ENCODE measurements at regions not wholly inside any gene's neighbourhood (a gene's known extent, or its start where the extent isn't known, plus 50 kb on each side); places are given as distances from the start of the nearest gene placed in this dataset.
A peak's percentile ranks its signal among the peaks of the same experiment; 100 is the strongest.
"Not testable (repeated sequence)": the region's sequence is repeated elsewhere in the genome, so short reads cannot be mapped to it uniquely, and the experiment has no call there.

DNA sequence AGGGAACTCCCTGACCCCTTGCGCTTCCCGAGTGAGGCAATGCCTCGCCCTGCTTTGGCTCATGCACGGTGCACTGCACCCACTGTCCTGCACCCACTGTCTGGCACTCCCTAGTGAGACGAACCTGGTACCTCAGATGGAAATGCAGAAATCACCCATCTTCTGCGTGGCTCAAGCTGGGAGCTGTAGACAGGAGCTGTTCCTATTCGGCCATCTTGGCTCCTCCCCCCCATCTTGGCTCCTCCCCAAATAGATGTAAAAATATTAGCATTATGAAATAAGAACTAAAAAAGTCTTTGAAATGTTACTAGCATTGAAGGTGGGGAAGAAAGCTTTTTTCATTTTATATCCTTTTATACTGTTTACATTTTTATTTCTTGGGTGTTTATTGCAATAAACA lies 525.9 kb upstream of the PPP2R3A start:
- H3K27me3 Mint-ChIP-seq (ENCODE audit: low read depth in 3 of 3); H2AFZ ChIP-seq (ENCODE audit: insufficient read depth, low read depth, low read length, poor library complexity, severe bottlenecking); H4K20me1 ChIP-seq (ENCODE audit: insufficient read depth, low read length); DNase-seq; H3K79me2 ChIP-seq (ENCODE audit: insufficient read depth, low read length); H3K9ac ChIP-seq (ENCODE audit: insufficient read depth, low read length, poor library complexity, severe bottlenecking); H3K4me1 ChIP-seq (ENCODE audit: control insufficient read depth in 1 of 2, insufficient read depth in 2 of 2, low read length in 2 of 2); H3K4me3 ChIP-seq (replicated peaks in 1 of 3; ENCODE audit: low read depth in 2 of 3, low read length in 3 of 3); H3K4me2 ChIP-seq (replicated peaks; ENCODE audit: extremely low read depth, low read length, poor library complexity, severe bottlenecking); H3K4me1 Mint-ChIP-seq; H3K27ac Mint-ChIP-seq; H3K36me3 Mint-ChIP-seq; H3K9me3 Mint-ChIP-seq; intact Hi-C loops (cut with micrococcal nuclease); H3K27me3 ChIP-seq (ENCODE audit: control insufficient read depth in 2 of 2, insufficient read depth in 2 of 2, low read length in 2 of 2); H3K27ac ChIP-seq (ENCODE audit: low read depth in 1 of 2, low read length in 2 of 2); H3K9me3 ChIP-seq (replicated peaks in 1 of 2; ENCODE audit: control insufficient read depth in 1 of 2, insufficient read depth in 1 of 2, low read length in 2 of 2); H3K36me3 ChIP-seq (replicated peaks in 1 of 2; ENCODE audit: control insufficient read depth in 1 of 2, insufficient read depth in 2 of 2, low read length in 2 of 2): not testable (repeated sequence)
- 82% methylated on average over 2 of the region's 7 CpGs for WGBS (ENCODE audit: insufficient coverage)
- peak overlapping the region; percentile 41 to 51 for H3K4me3 Mint-ChIP-seq

DNA sequence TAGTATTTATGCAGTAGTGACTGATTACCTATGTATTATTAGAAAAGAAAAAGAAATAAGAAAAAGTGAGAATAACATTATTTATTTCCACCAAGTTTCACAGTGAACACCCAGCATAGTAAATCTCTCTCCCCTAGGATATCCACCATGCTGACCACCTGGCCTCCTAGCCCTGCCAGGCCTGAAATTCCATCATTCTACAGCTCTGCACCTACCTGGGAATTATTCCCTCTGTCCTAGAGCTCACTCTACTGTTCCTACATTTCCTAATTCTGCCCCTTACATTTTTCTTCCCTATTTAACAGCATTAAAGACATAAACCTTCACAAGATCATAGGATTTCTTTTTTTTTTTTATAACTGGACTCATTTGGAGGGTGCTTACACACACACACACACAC lies 525.3 kb upstream of the PPP2R3A start:
- peaks cover 0 to 4% (median 2%) of the 10 kb centered on the region in 3 donors for H3K27me3 Mint-ChIP-seq (ENCODE audit: low read depth in 3 of 3)
- H3K36me3 Mint-ChIP-seq = no peaks in the 10 kb centered on the region
- Histone ChIP-seq H3K4me2 (replicated peaks; ENCODE audit: extremely low read depth, low read length, poor library complexity, severe bottlenecking) (no peak overlapping the region), H3K9me3 (replicated peaks in 1 of 2; ENCODE audit: control insufficient read depth in 1 of 2, insufficient read depth in 1 of 2, low read length in 2 of 2) (no peaks in the 10 kb centered on the region), H3K9ac (ENCODE audit: insufficient read depth, low read length, poor library complexity, severe bottlenecking) (no peak overlapping the region), H3K36me3 (replicated peaks in 1 of 2; ENCODE audit: control insufficient read depth in 1 of 2, insufficient read depth in 2 of 2, low read length in 2 of 2) (no peaks in the 10 kb centered on the region), H3K4me3 (replicated peaks in 1 of 3; ENCODE audit: low read depth in 2 of 3, low read length in 3 of 3) (no peak overlapping the region), H3K79me2 (ENCODE audit: insufficient read depth, low read length) (no peaks in the 10 kb centered on the region), H3K4me1 (ENCODE audit: control insufficient read depth in 1 of 2, insufficient read depth in 2 of 2, low read length in 2 of 2) (no peaks in the 10 kb centered on the region), H2AFZ (ENCODE audit: insufficient read depth, low read depth, low read length, poor library complexity, severe bottlenecking) (no peak overlapping the region), H3K27ac (ENCODE audit: low read depth in 1 of 2, low read length in 2 of 2) (no peak overlapping the region), H3K27me3 (ENCODE audit: control insufficient read depth in 2 of 2, insufficient read depth in 2 of 2, low read length in 2 of 2) (no peaks in the 10 kb centered on the region), H4K20me1 (ENCODE audit: insufficient read depth, low read length) (no peaks in the 10 kb centered on the region)
- H3K27ac Mint-ChIP-seq = no peak overlapping the region
- H3K4me3 Mint-ChIP-seq = no peak overlapping the region
- DNase-seq = no peak
- H3K4me1 Mint-ChIP-seq = no peaks in the 10 kb centered on the region
- TF ChIP-seq, protein P1, sequence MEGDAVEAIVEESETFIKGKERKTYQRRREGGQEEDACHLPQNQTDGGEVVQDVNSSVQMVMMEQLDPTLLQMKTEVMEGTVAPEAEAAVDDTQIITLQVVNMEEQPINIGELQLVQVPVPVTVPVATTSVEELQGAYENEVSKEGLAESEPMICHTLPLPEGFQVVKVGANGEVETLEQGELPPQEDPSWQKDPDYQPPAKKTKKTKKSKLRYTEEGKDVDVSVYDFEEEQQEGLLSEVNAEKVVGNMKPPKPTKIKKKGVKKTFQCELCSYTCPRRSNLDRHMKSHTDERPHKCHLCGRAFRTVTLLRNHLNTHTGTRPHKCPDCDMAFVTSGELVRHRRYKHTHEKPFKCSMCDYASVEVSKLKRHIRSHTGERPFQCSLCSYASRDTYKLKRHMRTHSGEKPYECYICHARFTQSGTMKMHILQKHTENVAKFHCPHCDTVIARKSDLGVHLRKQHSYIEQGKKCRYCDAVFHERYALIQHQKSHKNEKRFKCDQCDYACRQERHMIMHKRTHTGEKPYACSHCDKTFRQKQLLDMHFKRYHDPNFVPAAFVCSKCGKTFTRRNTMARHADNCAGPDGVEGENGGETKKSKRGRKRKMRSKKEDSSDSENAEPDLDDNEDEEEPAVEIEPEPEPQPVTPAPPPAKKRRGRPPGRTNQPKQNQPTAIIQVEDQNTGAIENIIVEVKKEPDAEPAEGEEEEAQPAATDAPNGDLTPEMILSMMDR (IDR thresholded peaks at IDR 0.05) = no peak
- peaks cover 0 to 7% (median 3%) of the 10 kb centered on the region in 7 donors for H3K9me3 Mint-ChIP-seq
- intact Hi-C loops (cut with micrococcal nuclease) = no loop called here
